ENCODE measurements at regions not wholly inside any gene's neighbourhood (a gene's known extent, or its start where the extent isn't known, plus 50 kb on each side); places are given as distances from the start of the nearest gene placed in this dataset.

DNA sequence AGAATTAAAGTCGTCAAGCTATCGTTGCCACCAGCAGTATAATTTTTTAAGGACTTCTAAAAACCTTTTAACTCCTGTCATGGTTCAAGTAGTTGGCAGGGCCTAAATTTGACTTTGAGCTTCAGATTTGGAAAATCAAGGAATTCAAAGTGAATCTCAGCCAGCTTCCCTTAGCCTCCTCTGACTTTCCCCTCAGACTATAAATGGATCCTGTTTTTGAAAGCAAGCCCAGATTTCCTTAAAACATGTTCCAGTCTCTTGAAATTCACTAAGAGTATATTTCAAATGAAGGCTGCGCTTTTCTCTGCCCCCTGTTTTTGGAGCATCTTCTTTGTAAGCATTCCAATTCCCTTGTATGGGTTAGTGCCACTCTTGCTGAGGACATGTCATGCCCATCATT, 101.8 kb upstream of the CDH8 start:
- no peak overlapping the region for H3K27ac ChIP-seq
- 39 to 51% methylated on average over 3 of the region's 3 CpGs for WGBS, 2 donors
- no peaks in the 10 kb centered on the region for H3K27me3 ChIP-seq
- no peak for DNase-seq
- no peaks in the 10 kb centered on the region for H3K9me3 ChIP-seq
- H3K4me3 ChIP-seq (replicated peaks in 1 of 3) = no peak overlapping the region
- TF ChIP-seq POLR2A (IDR thresholded peaks at IDR 0.05) = no peak
- TF ChIP-seq CTCF (IDR thresholded peaks at IDR 0.05) = no peak
- intact Hi-C loops (cut with DNase I) = no loop called here
- no peaks in the 10 kb centered on the region for H3K4me1 ChIP-seq
- H3K36me3 ChIP-seq = no peaks in the 10 kb centered on the region

- H3K27me3 ChIP-seq = no peaks in the 10 kb centered on the region
- intact Hi-C loops (cut with DNase I) = no loop called here
- H3K4me3 ChIP-seq (replicated peaks in 1 of 3) = no peak overlapping the region
- H3K36me3 ChIP-seq = no peaks in the 10 kb centered on the region
- no peak for DNase-seq
- WGBS, 2 donors = 68% methylated on average over 2 of the region's 2 CpGs
- H3K4me1 ChIP-seq = no peaks in the 10 kb centered on the region
- H3K9me3 ChIP-seq = no peaks in the 10 kb centered on the region
- no peak for TF ChIP-seq CTCF (IDR thresholded peaks at IDR 0.05)
- no peak for TF ChIP-seq POLR2A (IDR thresholded peaks at IDR 0.05)
- H3K27ac ChIP-seq = no peak overlapping the region
These were observed 99.7 kb upstream of the CDH8 start for GRCh38 chr16:62135911-62136310.

DNA sequence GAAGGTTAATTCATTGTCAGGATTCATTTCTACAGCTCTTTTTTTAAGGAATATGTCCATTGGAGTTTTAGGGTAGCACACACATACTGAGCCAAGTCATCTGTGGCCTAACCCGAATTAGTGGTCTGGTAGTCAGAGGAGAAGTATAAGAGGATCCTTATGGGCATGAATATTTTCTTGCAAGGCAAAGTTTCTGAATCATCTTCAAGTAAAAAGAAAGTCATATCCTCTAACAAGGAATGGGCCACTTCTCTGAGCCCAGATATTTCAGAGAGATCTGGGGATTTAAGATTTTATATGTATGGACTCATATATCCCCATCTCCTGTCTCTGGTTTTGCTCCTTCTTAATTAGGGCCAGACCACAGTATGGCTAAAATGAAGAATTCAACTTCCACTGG, 99.2 kb upstream of the CDH8 start:
- Histone ChIP-seq H3K27ac (no peak overlapping the region), H3K36me3 (no peaks in the 10 kb centered on the region), H3K4me1 (no peaks in the 10 kb centered on the region), H3K9me3 (no peaks in the 10 kb centered on the region), H3K27me3 (no peaks in the 10 kb centered on the region), H3K4me3 (replicated peaks in 1 of 3) (no peak overlapping the region)
- DNase-seq = no peak
- TF ChIP-seq POLR2A (IDR thresholded peaks at IDR 0.05) (no peak), CTCF (IDR thresholded peaks at IDR 0.05) (no peak)
- intact Hi-C loops (cut with DNase I) = no loop called here
- 84 to 92% methylated on average over 1 of the region's 1 CpG for WGBS, 2 donors

DNA sequence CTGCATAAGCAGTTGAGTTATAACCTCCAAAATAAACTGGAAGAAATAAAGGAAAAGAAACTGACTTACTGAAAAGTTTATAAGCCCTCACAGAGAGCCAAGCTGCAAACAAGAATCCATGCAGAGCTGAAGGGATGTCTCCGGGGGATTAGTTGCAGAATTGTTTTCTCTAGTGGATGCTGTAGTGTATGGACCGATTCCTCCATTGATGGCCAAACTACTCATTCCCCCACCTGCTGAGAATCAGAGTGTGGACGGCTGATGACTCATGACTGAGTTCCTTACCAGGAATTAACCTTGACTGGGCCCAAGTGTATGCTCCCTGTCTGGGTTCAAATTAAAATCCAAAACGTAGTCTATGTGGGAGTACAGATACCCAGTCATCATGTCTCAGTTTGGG, 93.9 kb upstream of the CDH8 start:
- WGBS, 2 donors = 74 to 86% methylated on average over 4 of the region's 4 CpGs
- no peak for TF ChIP-seq POLR2A (IDR thresholded peaks at IDR 0.05)
- TF ChIP-seq CTCF (IDR thresholded peaks at IDR 0.05) = no peak
- no peak for DNase-seq
- Histone ChIP-seq H3K4me3 (replicated peaks in 1 of 3) (no peak overlapping the region), H3K27ac (no peak overlapping the region), H3K9me3 (no peaks in the 10 kb centered on the region), H3K36me3 (no peaks in the 10 kb centered on the region), H3K27me3 (no peaks in the 10 kb centered on the region), H3K4me1 (no peaks in the 10 kb centered on the region)
- intact Hi-C loops (cut with DNase I) = no loop called here

DNA sequence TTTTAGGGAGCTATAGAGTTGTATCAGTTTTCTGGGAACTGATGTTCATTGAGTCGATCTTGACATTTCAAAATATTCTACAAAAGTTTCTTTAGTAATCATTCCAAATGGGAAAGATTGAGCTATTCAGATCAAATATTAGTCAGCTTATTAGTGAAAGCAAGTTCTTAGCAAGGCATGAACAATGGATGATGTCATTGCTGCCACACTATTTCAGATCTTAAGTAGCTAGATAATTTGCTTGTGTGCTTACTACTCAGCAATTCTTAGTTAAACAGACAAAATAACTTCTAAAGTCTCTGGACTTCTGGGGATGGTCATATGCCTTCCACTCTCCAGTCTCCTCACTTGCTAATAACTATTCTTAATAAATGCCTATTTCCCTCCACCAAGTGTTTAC, 69.0 kb upstream of the CDH8 start:
- DNase-seq = no peak
- Histone ChIP-seq H3K36me3 (no peaks in the 10 kb centered on the region), H3K27me3 (no peaks in the 10 kb centered on the region), H3K4me3 (replicated peaks in 1 of 3) (no peak overlapping the region), H3K9me3 (no peaks in the 10 kb centered on the region), H3K27ac (no peak overlapping the region), H3K4me1 (no peaks in the 10 kb centered on the region)
- 90 to 94% methylated on average over 1 of the region's 1 CpG for WGBS, 2 donors
- intact Hi-C loops (cut with DNase I) = no loop called here
- TF ChIP-seq POLR2A (IDR thresholded peaks at IDR 0.05) (no peak), CTCF (IDR thresholded peaks at IDR 0.05) (no peak)

Measured in thyroid gland (tissue), 4 donors.